T-helper 17 cell (primary cell): ENCODE measurements at regions not wholly inside any gene's neighbourhood (a gene's known extent, or its start where the extent isn't known, plus 50 kb on each side); places are given as distances from the start of the nearest gene placed in this dataset.

Experiments
- ATAC-seq: fragments of 150-1000 bp; cut with Tn5 transposase; 2 replicates; pipeline ENCODE4 v1.10.0; 2021; ENCODE audit warnings: mild to moderate bottlenecking, moderate library complexity
- DNase-seq, 3 donors: peaks; one replicate each; pipeline versions ENCODE4 v3.0.0 to v3.0.0-alpha.2; 2020 to 2021
- H3K9me3 ChIP-seq: one replicate; pipeline ENCODE4 v1.7.0; 2013; ENCODE audit warnings: low read length, mild to moderate bottlenecking; ENCODE audit not compliant: control insufficient read depth, poor library complexity, severe bottlenecking
- H3K27ac Mint-ChIP-seq: one replicate; pipeline ENCODE4 v1.8.0; 2022; ENCODE audit warnings: mild to moderate bottlenecking, moderate library complexity, mixed read lengths
- H3K27me3 Mint-ChIP-seq: one replicate; pipeline ENCODE4 v1.8.0; 2022; ENCODE audit warnings: mixed read lengths
- H3K36me3 Mint-ChIP-seq: one replicate; pipeline ENCODE4 v1.8.0; 2022; ENCODE audit warnings: low read depth, mixed read lengths
- H3K4me1 Mint-ChIP-seq: one replicate; pipeline ENCODE4 v1.8.0; 2022; ENCODE audit warnings: mild to moderate bottlenecking, mixed read lengths
- H3K4me3 Mint-ChIP-seq: one replicate; pipeline ENCODE4 v1.8.0; 2022; ENCODE audit warnings: mild to moderate bottlenecking, moderate library complexity, mixed read lengths

DNA sequence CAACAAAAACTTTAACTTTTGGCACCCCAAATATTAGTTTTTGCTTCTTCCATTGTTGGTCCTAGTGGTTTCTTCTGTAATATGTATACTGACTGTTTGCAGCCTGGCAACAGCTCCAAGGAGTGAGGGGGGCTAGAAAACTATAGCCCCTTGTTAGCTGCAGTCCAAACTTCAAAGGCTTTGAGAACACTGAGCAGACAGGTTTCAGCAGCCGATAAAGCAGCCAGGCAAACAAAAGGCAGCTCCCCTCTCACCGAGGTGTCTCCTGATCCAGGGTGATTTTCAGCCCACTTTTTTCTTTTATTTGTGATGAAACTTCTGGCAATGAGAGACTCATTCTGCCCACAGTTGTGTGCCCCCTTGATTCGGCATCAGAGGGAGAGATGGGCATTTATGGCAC lies 80.7 kb downstream of the OLIG3 start:
- H3K4me1 Mint-ChIP-seq: peaks cover 9% of the 10 kb centered on the region
- no peaks in the 10 kb centered on the region for H3K9me3 ChIP-seq
- no peaks in the 10 kb centered on the region for H3K27me3 Mint-ChIP-seq
- ATAC-seq (no peak), DNase-seq (no peak)
- H3K4me3 Mint-ChIP-seq: no peak overlapping the region
- no peaks in the 10 kb centered on the region for H3K36me3 Mint-ChIP-seq
- no peak overlapping the region for H3K27ac Mint-ChIP-seq

GRCh38 chr6:137412562-137412961 lies 81.6 kb downstream of the OLIG3 start:
- Mint-ChIP-seq H3K27ac (no peak overlapping the region), H3K27me3 (no peaks in the 10 kb centered on the region), H3K4me3 (no peak overlapping the region), H3K36me3 (no peaks in the 10 kb centered on the region), H3K4me1 (peaks cover 9% of the 10 kb centered on the region)
- ATAC-seq (no peak), DNase-seq (no peak)
- no peaks in the 10 kb centered on the region for H3K9me3 ChIP-seq

DNA sequence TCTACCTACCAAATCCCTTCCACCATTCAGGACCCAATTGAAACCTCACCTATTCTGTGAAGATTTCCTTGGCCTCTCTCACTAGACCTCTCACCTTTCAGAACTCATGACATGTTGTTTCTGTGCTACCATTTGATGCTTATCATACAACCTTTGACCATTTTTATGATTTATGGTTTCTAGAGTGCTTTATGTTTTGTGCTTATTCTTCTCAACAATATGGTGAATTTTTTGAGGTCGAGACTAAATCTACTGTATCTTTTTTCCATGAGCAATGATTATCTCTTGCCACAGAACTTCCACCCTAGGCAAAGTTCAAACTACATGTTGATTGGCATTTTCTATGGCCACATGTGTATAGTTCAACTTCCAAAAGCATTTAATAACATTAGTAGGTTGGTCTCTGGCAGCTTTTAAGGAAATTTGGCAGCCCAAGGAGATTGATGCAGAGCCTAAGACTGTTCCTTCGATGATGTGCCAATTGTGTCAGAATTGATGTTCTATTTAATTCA lies 84.9 kb downstream of the OLIG3 start:
- no peaks in the 10 kb centered on the region for H3K36me3 Mint-ChIP-seq
- no peak overlapping the region for H3K27ac Mint-ChIP-seq
- DNase-seq: no peak
- no peaks in the 10 kb centered on the region for H3K4me1 Mint-ChIP-seq
- no peak overlapping the region for H3K4me3 Mint-ChIP-seq
- no peak for ATAC-seq
- H3K27me3 Mint-ChIP-seq: no peaks in the 10 kb centered on the region
- H3K9me3 ChIP-seq: peaks cover 8% of the 10 kb centered on the region

- Mint-ChIP-seq H3K4me3 (no peak overlapping the region), H3K27ac (no peak overlapping the region), H3K36me3 (no peaks in the 10 kb centered on the region), H3K27me3 (no peaks in the 10 kb centered on the region), H3K4me1 (no peaks in the 10 kb centered on the region)
- H3K9me3 ChIP-seq: peaks cover 8% of the 10 kb centered on the region
- DNase-seq (no peak), ATAC-seq (no peak)
Observed at GRCh38 chr6:137407816-137408215, 86.4 kb downstream of the OLIG3 start.

DNA sequence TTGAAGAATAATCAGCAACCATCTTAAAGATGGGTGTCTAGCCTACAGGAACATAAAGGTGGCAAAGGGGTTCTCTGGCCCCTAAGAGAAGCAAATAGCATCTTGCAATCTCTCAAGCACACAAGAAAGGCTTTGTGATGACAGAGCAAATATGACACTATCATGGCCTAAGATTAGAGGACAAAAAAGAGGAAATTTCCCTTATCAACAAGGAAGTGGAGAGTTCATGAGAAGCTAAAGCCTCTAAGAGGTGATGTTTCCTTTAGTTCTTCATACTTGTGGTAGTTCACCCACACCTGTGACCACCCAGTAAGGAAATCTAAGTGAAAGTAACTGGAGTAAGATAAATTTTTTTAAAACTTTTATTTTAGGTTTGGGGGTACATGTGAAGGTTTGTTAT lies 88.4 kb downstream of the OLIG3 start:
- DNase-seq: no peak
- Mint-ChIP-seq H3K27ac (no peak overlapping the region), H3K27me3 (no peaks in the 10 kb centered on the region), H3K36me3 (no peaks in the 10 kb centered on the region), H3K4me1 (peaks cover 2% of the 10 kb centered on the region), H3K4me3 (no peak overlapping the region)
- ATAC-seq: no peak
- H3K9me3 ChIP-seq: peaks cover 8% of the 10 kb centered on the region

DNA sequence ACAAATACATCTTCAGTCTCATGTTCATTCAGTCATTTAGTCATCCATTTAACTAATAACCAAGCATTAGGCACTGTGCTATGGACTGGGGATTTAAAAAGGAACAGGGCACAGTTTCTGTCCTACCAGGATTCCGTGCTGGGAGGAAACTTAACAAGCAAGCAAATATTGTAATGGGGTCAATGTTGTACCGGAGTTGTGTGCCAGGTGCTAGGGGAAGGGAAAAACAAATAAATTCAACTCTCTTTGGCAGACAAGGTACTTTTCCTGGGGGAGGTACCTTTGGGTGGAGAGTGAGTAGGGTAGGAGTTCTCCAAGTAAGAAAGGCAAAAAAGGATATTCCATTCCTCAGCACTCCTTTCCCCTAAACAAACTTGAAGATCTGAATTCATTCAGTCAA lies 90.3 kb downstream of the OLIG3 start:
- H3K36me3 Mint-ChIP-seq: no peaks in the 10 kb centered on the region
- no peak for DNase-seq
- H3K27ac Mint-ChIP-seq: no peak overlapping the region
- H3K4me1 Mint-ChIP-seq: peaks cover 6% of the 10 kb centered on the region
- peaks cover 8% of the 10 kb centered on the region for H3K9me3 ChIP-seq
- H3K27me3 Mint-ChIP-seq: no peaks in the 10 kb centered on the region
- H3K4me3 Mint-ChIP-seq: no peak overlapping the region
- no peak for ATAC-seq

DNA sequence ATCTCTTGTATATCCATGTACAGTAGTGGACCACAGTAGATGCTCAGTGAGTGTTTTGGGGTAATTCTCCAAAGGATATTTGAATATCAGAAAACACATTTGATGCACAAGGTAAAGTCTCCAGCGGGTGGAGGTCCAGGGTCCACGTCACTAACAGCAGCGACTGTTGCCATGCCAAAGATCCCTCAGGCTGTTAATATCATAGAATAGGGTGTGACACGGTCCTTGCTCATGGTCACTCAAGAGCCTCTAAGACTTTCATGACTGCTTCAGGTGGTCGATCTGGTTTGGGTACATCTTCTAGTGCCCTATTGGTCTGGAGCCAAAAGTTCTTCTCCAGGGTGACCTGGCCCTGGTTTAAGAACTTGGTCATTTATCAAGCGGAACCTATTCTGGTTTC lies 90.8 kb downstream of the OLIG3 start:
- Mint-ChIP-seq H3K36me3 (no peaks in the 10 kb centered on the region), H3K27ac (no peak overlapping the region), H3K27me3 (no peaks in the 10 kb centered on the region), H3K4me1 (peaks cover 6% of the 10 kb centered on the region), H3K4me3 (no peak overlapping the region)
- H3K9me3 ChIP-seq: peaks cover 8% of the 10 kb centered on the region
- DNase-seq (no peak), ATAC-seq (no peak)

- Mint-ChIP-seq H3K4me1 (peaks cover 6% of the 10 kb centered on the region), H3K27ac (no peak overlapping the region), H3K4me3 (no peak overlapping the region), H3K27me3 (no peaks in the 10 kb centered on the region), H3K36me3 (no peaks in the 10 kb centered on the region)
- no peak for DNase-seq
- H3K9me3 ChIP-seq: peaks cover 6% of the 10 kb centered on the region
- ATAC-seq: no peak
Observed at GRCh38 chr6:137402143-137402680, 92.0 kb downstream of the OLIG3 start.

GRCh38 chr6:137401088-137401487 lies 93.1 kb downstream of the OLIG3 start:
- ATAC-seq (no peak), DNase-seq (no peak)
- Mint-ChIP-seq H3K27ac (no peak overlapping the region), H3K4me1 (peaks cover 6% of the 10 kb centered on the region), H3K27me3 (no peaks in the 10 kb centered on the region), H3K36me3 (no peaks in the 10 kb centered on the region), H3K4me3 (no peak overlapping the region)
- no peaks in the 10 kb centered on the region for H3K9me3 ChIP-seq

GRCh38 chr6:137399881-137400443 lies 94.2 kb downstream of the OLIG3 start:
- ATAC-seq: no peak

GRCh38 chr6:137395316-137395715 lies 98.9 kb downstream of the OLIG3 start:
- H3K9me3 ChIP-seq: peaks cover 3% of the 10 kb centered on the region
- peaks cover 30% of the 10 kb centered on the region for H3K4me1 Mint-ChIP-seq
- no peaks in the 10 kb centered on the region for H3K27me3 Mint-ChIP-seq
- ATAC-seq (no peak), DNase-seq (no peak)
- no peak overlapping the region for H3K4me3 Mint-ChIP-seq
- no peak overlapping the region for H3K27ac Mint-ChIP-seq
- peaks cover 4% of the 10 kb centered on the region for H3K36me3 Mint-ChIP-seq

More at GRCh38 chr6:137399881-137400443, 94.2 kb downstream of the OLIG3 start:
- H3K27me3 Mint-ChIP-seq: no peaks in the 10 kb centered on the region
- no peaks in the 10 kb centered on the region for H3K36me3 Mint-ChIP-seq
- peaks cover 6% of the 10 kb centered on the region for H3K4me1 Mint-ChIP-seq
- peaks cover 3% of the 10 kb centered on the region for H3K9me3 ChIP-seq
- no peak for DNase-seq
- no peak overlapping the region for H3K4me3 Mint-ChIP-seq
- no peak overlapping the region for H3K27ac Mint-ChIP-seq

DNA sequence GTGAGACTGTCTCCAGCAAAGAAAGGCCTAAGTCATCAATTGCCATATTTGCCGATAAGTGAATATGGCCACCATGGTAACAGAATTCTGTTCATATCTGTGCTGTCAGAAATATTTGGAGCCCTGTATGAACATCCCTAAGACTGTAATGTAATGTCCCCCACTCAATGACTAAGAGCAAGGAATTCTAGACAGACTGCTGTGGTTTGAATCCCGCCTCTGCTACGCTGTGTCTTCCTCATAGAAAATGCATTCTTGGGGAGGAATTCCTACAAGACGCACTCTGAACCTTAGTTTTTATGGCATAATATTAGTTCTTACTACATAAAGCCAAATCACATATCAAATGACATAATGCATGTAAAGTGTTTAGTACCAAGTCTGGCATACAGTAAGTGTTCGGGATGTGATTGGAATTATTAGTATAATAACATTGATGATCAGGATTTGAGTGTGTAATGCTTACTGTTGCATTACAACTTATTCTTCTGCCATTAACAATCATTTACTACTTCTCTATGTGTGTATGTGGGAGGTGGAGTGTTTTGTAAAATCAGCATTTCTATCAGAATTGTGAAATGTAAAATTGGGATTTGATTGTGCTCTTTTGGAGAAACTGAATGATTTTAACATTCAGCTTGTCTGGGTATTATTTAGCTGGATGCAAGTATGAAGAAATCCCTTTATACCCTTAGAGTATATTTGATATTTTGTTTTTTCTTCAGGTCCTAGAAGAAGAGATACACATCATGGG lies 103.0 kb downstream of the OLIG3 start:
- Mint-ChIP-seq H3K4me1 (peaks cover 47% of the 10 kb centered on the region), H3K27ac (peak overlapping the region; percentile 98), H3K27me3 (no peaks in the 10 kb centered on the region), H3K4me3 (no peak overlapping the region), H3K36me3 (peaks cover 4% of the 10 kb centered on the region)
- DNase-seq (no peak), ATAC-seq (no peak)
- peaks cover 3% of the 10 kb centered on the region for H3K9me3 ChIP-seq

- H3K27ac Mint-ChIP-seq: peak overlapping the region; percentile 98
- ATAC-seq: no peak
- H3K36me3 Mint-ChIP-seq: peaks cover 4% of the 10 kb centered on the region
- no peaks in the 10 kb centered on the region for H3K27me3 Mint-ChIP-seq
- DNase-seq: no peak
- peak overlapping the region; percentile 78 for H3K4me3 Mint-ChIP-seq
- H3K9me3 ChIP-seq: no peaks in the 10 kb centered on the region
- H3K4me1 Mint-ChIP-seq: peaks cover 47% of the 10 kb centered on the region
Observed at GRCh38 chr6:137390334-137390733, 103.9 kb downstream of the OLIG3 start.
